HEK293T (cell line): ENCODE measurements at regions not wholly inside any gene's neighbourhood (a gene's known extent, or its start where the extent isn't known, plus 50 kb on each side); places are given as distances from the start of the nearest gene placed in this dataset.

Experiments used
- CTCF ChIA-PET: fragments of 350-600 bp; formaldehyde crosslinking; extraction: SDS; loops from one replicate; lab custom pipeline; 2021; ENCODE audit warnings: antibody characterized with exemption, inconsistent platforms; lab: Yijun Ruan, JAX
- POLR2A ChIA-PET: fragments of 350-600 bp; formaldehyde crosslinking; extraction: SDS; loops from one replicate; lab custom pipeline; 2020; ENCODE audit warnings: antibody characterized with exemption, inconsistent platforms; lab: Yijun Ruan, JAX
- DNase-seq: peaks from one replicate; pipeline ENCODE4 v3.0.0; 2012; ENCODE audit warnings: mixed read lengths; ENCODE audit errors: extremely low spot score
- ARNT ChIP-seq: fragments of 450-650 bp; IDR thresholded peaks from 2 replicates; pipeline ENCODE4 v1.6.1; 2017; ENCODE audit warnings: mild to moderate bottlenecking
- BHLHE40 ChIP-seq: fragments of 450-650 bp; IDR thresholded peaks from 2 replicates; pipeline ENCODE4 v1.6.1; 2016; ENCODE audit warnings: mild to moderate bottlenecking, moderate library complexity, borderline replicate concordance
- CTBP1 ChIP-seq: fragments of 450-650 bp; IDR thresholded peaks from 2 replicates; pipeline ENCODE4 v1.6.1; 2016; ENCODE audit warnings: borderline replicate concordance
- ELF4 ChIP-seq: fragments of 450-650 bp; IDR thresholded peaks from 2 replicates; pipeline ENCODE4 v1.6.1; 2017; ENCODE audit warnings: antibody characterized with exemption
- FOXA1 ChIP-seq: fragments of 450-650 bp; IDR thresholded peaks from 2 replicates; pipeline ENCODE4 v1.6.1; 2016; ENCODE audit warnings: mild to moderate bottlenecking
- FOXK2 ChIP-seq: fragments of 450-650 bp; IDR thresholded peaks from 2 replicates; pipeline ENCODE4 v1.6.1; 2016; ENCODE audit warnings: mild to moderate bottlenecking
- FOXM1 ChIP-seq: fragments of 450-650 bp; IDR thresholded peaks from 2 replicates; pipeline ENCODE4 v1.6.1; 2017; ENCODE audit warnings: mild to moderate bottlenecking, borderline replicate concordance
- HDGF ChIP-seq: fragments of 450-650 bp; IDR thresholded peaks from 2 replicates; pipeline ENCODE4 v1.6.1; 2017; ENCODE audit warnings: antibody characterized with exemption, borderline replicate concordance
- L3MBTL2 ChIP-seq: fragments of 450-650 bp; conservative IDR thresholded peaks from 2 replicates; pipeline ENCODE4 v1.6.1; 2016; ENCODE audit warnings: mild to moderate bottlenecking
- LEF1 ChIP-seq: fragments of 450-650 bp; IDR thresholded peaks from 2 replicates; pipeline ENCODE4 v1.6.1; 2017; ENCODE audit warnings: mild to moderate bottlenecking, borderline replicate concordance
- NFRKB ChIP-seq: fragments of 450-650 bp; IDR thresholded peaks from 2 replicates; pipeline ENCODE4 v1.6.1; 2016; ENCODE audit warnings: mild to moderate bottlenecking, moderate library complexity
- SP1 ChIP-seq: fragments of 450-650 bp; IDR thresholded peaks from 2 replicates; pipeline ENCODE4 v1.6.1; 2017
- SUZ12 ChIP-seq: fragments of 450-650 bp; IDR thresholded peaks from 2 replicates; pipeline ENCODE4 v1.6.1; 2016; ENCODE audit warnings: mild to moderate bottlenecking
- TARDBP ChIP-seq: fragments of 450-650 bp; IDR thresholded peaks from 2 replicates; pipeline ENCODE4 v1.6.1; 2016
- ZNF384 ChIP-seq: fragments of 450-650 bp; IDR thresholded peaks from 2 replicates; pipeline ENCODE4 v1.6.1; 2016
- TF ChIP-seq, protein P1 (sequence below): fragments of 450-650 bp; IDR thresholded peaks from 2 replicates; pipeline ENCODE4 v1.6.1; 2016

DNA sequence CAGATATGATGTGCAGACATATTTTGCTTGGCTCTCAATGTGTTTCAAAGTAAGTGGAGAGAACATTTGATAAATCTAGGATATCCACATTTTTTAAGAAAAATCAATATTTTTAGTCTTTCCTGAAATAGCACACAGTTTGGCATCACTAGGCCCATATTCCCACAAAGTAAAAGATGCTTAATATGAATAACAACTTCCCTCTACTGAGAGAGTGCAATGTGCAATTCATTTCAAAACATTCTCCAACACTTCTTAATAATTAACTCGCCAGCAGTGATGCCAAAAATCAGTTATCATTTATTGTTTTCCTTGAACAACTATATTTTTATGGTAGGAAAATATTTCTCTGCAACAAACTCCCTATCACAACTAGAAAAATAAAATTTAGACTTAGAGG lies 800.2 kb upstream of the MBL2 start:
- CTCF ChIA-PET = no interaction called here
- POLR2A ChIA-PET = no interaction called here
- TF ChIP-seq FOXA1 (no peak), FOXM1 (no peak)
- DNase-seq = no peak

- DNase-seq = no peak
- ChIA-PET POLR2A (no interaction called here), CTCF (no interaction called here)
- TF ChIP-seq TARDBP = no peak
- TF ChIP-seq, protein P1, sequence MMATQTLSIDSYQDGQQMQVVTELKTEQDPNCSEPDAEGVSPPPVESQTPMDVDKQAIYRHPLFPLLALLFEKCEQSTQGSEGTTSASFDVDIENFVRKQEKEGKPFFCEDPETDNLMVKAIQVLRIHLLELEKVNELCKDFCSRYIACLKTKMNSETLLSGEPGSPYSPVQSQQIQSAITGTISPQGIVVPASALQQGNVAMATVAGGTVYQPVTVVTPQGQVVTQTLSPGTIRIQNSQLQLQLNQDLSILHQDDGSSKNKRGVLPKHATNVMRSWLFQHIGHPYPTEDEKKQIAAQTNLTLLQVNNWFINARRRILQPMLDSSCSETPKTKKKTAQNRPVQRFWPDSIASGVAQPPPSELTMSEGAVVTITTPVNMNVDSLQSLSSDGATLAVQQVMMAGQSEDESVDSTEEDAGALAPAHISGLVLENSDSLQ = no peak
- TF ChIP-seq BHLHE40 = no peak
- no peak for TF ChIP-seq FOXK2
- TF ChIP-seq ELF4 = no peak
- TF ChIP-seq SUZ12 = no peak
- no peak for TF ChIP-seq CTBP1
- TF ChIP-seq NFRKB = no peak
- no peak for TF ChIP-seq L3MBTL2
- no peak for TF ChIP-seq ZNF384
- no peak for TF ChIP-seq FOXM1
Measured at GRCh38 chr10:53570221-53570620, 797.6 kb upstream of the MBL2 start.

GRCh38 chr10:53569455-53569854 lies 796.9 kb upstream of the MBL2 start:
- ChIA-PET CTCF (no interaction called here), POLR2A (no interaction called here)
- no peak for TF ChIP-seq BHLHE40
- no peak for DNase-seq

- no peak for TF ChIP-seq LEF1
- TF ChIP-seq CTBP1 = no peak
- no peak for TF ChIP-seq BHLHE40
- TF ChIP-seq, protein P1 = no peak
- TF ChIP-seq HDGF = no peak
- no peak for TF ChIP-seq L3MBTL2
- no peak for TF ChIP-seq FOXA1
- no peak for TF ChIP-seq ARNT
- no peak for TF ChIP-seq ELF4
- TF ChIP-seq SP1 = no peak
- TF ChIP-seq NFRKB = no peak
- ChIA-PET CTCF (no interaction called here), POLR2A (no interaction called here)
- no peak for DNase-seq
Measured at GRCh38 chr10:53548664-53549063, 776.1 kb upstream of the MBL2 start.

DNA sequence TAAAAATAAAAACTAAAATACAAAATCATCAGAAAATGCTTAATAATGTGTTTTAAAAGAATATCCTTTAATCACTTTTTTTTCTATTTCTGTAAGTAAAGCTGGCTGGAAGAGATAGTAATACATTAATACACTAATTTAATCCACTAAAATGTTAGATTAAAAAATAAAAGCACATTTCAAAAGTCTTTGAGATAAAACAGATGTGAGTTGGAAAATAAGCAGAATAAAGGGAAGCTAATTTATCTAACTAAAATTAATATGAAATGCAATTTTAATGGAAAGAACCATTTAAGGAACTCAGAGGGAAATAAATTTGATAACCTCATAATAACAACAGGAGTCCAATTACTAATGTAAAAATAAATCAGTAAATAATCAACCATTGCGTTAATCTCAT lies 774.8 kb upstream of the MBL2 start:
- TF ChIP-seq L3MBTL2 (no peak), FOXK2 (no peak), SP1 (no peak), FOXA1 (no peak), LEF1 (no peak), ZNF384 (no peak), HDGF (no peak), FOXM1 (no peak)
- TF ChIP-seq, protein P1 = no peak
- DNase-seq = no peak
- CTCF ChIA-PET = no interaction called here
- POLR2A ChIA-PET = no interaction called here

GRCh38 chr10:53543410-53543809 lies 770.8 kb upstream of the MBL2 start:
- CTCF ChIA-PET = no interaction called here
- TF ChIP-seq SP1 (no peak), FOXM1 (no peak), FOXK2 (no peak), L3MBTL2 (no peak), HDGF (no peak), CTBP1 (no peak), ELF4 (no peak), TARDBP (no peak)
- TF ChIP-seq, protein P1 = no peak
- POLR2A ChIA-PET = no interaction called here
- DNase-seq = no peak

DNA sequence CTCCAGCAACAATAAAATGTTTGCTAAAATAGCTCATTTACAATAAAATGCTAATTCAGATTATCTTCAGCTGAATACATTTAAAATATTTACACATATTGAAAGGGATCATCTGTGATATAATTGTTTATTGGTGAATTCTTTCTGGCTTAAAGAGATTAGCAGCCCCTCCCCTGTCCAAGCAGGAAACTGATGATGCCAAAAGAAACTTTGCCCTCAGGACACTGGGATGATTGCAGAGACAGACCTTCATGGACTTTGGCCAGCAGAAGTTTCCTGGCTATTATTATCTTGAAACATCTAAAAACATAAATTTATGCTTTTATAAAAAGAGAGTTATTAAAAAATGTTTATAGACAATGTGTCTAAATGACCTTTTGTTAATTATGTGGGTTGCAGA lies 764.9 kb upstream of the MBL2 start:
- TF ChIP-seq ZNF384 = no peak
- TF ChIP-seq TARDBP = no peak
- TF ChIP-seq, protein P1 = no peak
- no peak for TF ChIP-seq SP1
- no peak for TF ChIP-seq ELF4
- no peak for TF ChIP-seq L3MBTL2
- no peak for TF ChIP-seq NFRKB
- no peak for TF ChIP-seq HDGF
- TF ChIP-seq SUZ12 = no peak
- TF ChIP-seq FOXA1 = no peak
- no peak for TF ChIP-seq FOXK2
- TF ChIP-seq ARNT = no peak
- no peak for TF ChIP-seq CTBP1
- no peak for TF ChIP-seq FOXM1
- no peak for TF ChIP-seq BHLHE40
- TF ChIP-seq LEF1 = no peak
- CTCF ChIA-PET = no interaction called here

More for the DNA sequence above, 764.9 kb upstream of the MBL2 start:
- POLR2A ChIA-PET = no interaction called here
- DNase-seq = no peak
